Upper lobe of left lung (tissue), 6 donors: ENCODE measurements at regions not wholly inside any gene's neighbourhood (a gene's known extent, or its start where the extent isn't known, plus 50 kb on each side); places are given as distances from the start of the nearest gene placed in this dataset.

ENCODE experiments used
- ATAC-seq, 2 donors: fragments of 200-7000 bp; cut with Tn5 transposase; one replicate each; pipeline ENCODE4 v1.9.1; 2022; ENCODE audit warnings: mild to moderate bottlenecking in 2 of 2, moderate library complexity in 2 of 2; ENCODE audit not compliant: low FRiP score in 2 of 2
- DNase-seq, 2 donors: peaks; one replicate each; pipeline ENCODE4 v3.0.0-alpha.2; 2019 to 2020
- H3K27ac ChIP-seq, 4 donors: fragments of 200-600 bp; sonication (generic); one replicate each; pipeline ENCODE4 v1.5.1; 2016 to 2019
- H3K27me3 ChIP-seq, 4 donors: fragments of 200-600 bp; sonication (generic); one replicate each; pipeline ENCODE4 v1.5.1; 2017 to 2019
- H3K36me3 ChIP-seq, 4 donors: fragments of 200-600 bp; sonication (generic); one replicate each; pipeline ENCODE4 v1.5.1; 2016 to 2019
- H3K4me1 ChIP-seq, 4 donors: fragments of 200-600 bp; sonication (generic); one replicate each; pipeline ENCODE4 v1.5.1; 2018 to 2019
- H3K4me3 ChIP-seq, 4 donors: fragments of 200-600 bp; sonication (generic); one replicate each; pipeline ENCODE4 v1.5.1; 2017 to 2019; ENCODE audit warnings: mild to moderate bottlenecking in 2 of 4, moderate library complexity in 1 of 4
- H3K9me3 ChIP-seq, 4 donors: fragments of 200-600 bp; sonication (generic); one replicate each; pipeline ENCODE4 v1.5.1; 2018 to 2019
- EP300 ChIP-seq, 4 donors: sonication (generic); formaldehyde crosslinking; IDR thresholded peaks; one replicate each; pipeline ENCODE4 v1.5.1; 2017; ENCODE audit warnings: antibody characterized with exemption in 4 of 4, control low read depth in 2 of 4
- POLR2A ChIP-seq, 4 donors: fragments of 450-650 bp; IDR thresholded peaks; one replicate each; pipeline ENCODE4 v1.5.1; 2016 to 2017; ENCODE audit warnings: antibody characterized with exemption in 4 of 4, mild to moderate bottlenecking in 2 of 4
- POLR2AphosphoS5 ChIP-seq, 2 donors: sonication (generic); formaldehyde crosslinking; IDR thresholded peaks; one replicate each; pipeline ENCODE4 v1.5.1; 2017; ENCODE audit warnings: antibody characterized with exemption in 2 of 2
- WGBS, 2 donors: methylation state at CpG; one replicate each; pipeline ENCODE4 v1.1.5; 2017 to 2018; 5-methylcytosine and 5-hydroxymethylcytosine counted together
- TF ChIP-seq, protein P1 (sequence below), 6 experiments: fragments of 450-650 bp in 4 of 6; fragments of 200-600 bp in 2 of 6; sonication (generic) in 2 of 6; IDR thresholded peaks; one replicate each; pipeline ENCODE4 v1.5.1; 2016 to 2019; ENCODE audit warnings: antibody characterized with exemption in 6 of 6
- donor health status: DM: no; HTN: no; CAD: no; lungs with moderate emphysema.
- donor health status: DM: no; HTN: yes; CAD: no; lungs with severe emphysema.

DNA sequence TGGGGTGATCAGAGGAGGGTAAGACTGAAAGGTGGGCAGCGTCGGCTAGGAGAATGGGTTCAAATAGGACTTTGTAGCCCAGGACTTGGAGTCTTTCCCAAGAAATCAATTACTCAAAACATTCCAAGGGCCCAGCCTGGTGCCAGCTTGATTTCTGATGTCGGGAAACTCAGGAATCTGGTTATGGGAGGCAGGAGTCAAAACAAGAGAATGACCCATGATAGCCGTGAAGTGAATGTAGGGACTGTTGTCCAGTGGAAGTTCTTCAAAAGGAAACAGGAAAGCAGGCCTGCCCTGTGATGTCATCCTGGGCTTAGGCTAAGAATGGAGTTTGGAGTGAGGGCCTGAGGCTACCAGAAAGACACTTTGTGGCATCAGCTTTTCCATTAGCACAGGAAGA is 67.4 kb upstream of the SLC14A2 start:
- WGBS, 2 donors, result 72 to 93% methylated on average over 4 of the region's 4 CpGs
- Histone ChIP-seq H3K36me3 (no peaks in the 10 kb centered on the region), H3K9me3 (no peaks in the 10 kb centered on the region), H3K27me3 (no peaks in the 10 kb centered on the region), H3K4me3 (no peak overlapping the region), H3K27ac (no peak overlapping the region), H3K4me1 (no peaks in the 10 kb centered on the region)
- DNase-seq (no peak), ATAC-seq (no peak)
- TF ChIP-seq POLR2AphosphoS5 (IDR thresholded peaks at IDR 0.05), result no peak
- TF ChIP-seq, protein P1, sequence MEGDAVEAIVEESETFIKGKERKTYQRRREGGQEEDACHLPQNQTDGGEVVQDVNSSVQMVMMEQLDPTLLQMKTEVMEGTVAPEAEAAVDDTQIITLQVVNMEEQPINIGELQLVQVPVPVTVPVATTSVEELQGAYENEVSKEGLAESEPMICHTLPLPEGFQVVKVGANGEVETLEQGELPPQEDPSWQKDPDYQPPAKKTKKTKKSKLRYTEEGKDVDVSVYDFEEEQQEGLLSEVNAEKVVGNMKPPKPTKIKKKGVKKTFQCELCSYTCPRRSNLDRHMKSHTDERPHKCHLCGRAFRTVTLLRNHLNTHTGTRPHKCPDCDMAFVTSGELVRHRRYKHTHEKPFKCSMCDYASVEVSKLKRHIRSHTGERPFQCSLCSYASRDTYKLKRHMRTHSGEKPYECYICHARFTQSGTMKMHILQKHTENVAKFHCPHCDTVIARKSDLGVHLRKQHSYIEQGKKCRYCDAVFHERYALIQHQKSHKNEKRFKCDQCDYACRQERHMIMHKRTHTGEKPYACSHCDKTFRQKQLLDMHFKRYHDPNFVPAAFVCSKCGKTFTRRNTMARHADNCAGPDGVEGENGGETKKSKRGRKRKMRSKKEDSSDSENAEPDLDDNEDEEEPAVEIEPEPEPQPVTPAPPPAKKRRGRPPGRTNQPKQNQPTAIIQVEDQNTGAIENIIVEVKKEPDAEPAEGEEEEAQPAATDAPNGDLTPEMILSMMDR (IDR thresholded peaks at IDR 0.05), result no peak
- no peak for TF ChIP-seq POLR2A (IDR thresholded peaks at IDR 0.05)
- TF ChIP-seq EP300 (IDR thresholded peaks at IDR 0.05), result no peak

DNA sequence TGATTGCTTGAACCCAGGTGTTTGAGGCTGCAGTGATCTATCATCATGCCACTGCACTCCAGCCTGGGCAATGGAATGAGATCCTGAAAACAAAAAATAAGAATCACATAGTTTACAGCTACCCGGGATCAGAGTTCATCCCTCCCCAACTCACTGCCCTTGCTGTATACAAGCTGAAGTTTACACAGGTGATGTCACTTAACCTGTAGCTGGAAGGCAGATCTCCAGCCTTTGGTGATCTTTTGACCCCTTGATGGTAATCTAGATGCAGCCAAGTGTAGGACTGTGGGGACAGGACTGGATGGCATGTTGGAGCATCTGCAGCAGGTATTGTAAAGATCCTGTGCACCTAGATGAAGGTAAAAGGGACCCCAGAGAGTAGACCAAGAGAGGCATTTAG is 66.7 kb upstream of the SLC14A2 start:
- WGBS, 2 donors, result 75 to 83% methylated on average over 1 of the region's 1 CpG
- Histone ChIP-seq H3K4me3 (no peak overlapping the region), H3K9me3 (no peaks in the 10 kb centered on the region), H3K27ac (no peak overlapping the region), H3K36me3 (no peaks in the 10 kb centered on the region), H3K27me3 (no peaks in the 10 kb centered on the region), H3K4me1 (no peaks in the 10 kb centered on the region)
- no peak for TF ChIP-seq POLR2A (IDR thresholded peaks at IDR 0.05)
- no peak for TF ChIP-seq EP300 (IDR thresholded peaks at IDR 0.05)
- TF ChIP-seq POLR2AphosphoS5 (IDR thresholded peaks at IDR 0.05), result no peak
- TF ChIP-seq, protein P1 (IDR thresholded peaks at IDR 0.05), result no peak
- ATAC-seq (no peak), DNase-seq (no peak)

GRCh38 chr18:45549290-45549689 is 66.0 kb upstream of the SLC14A2 start:
- Histone ChIP-seq H3K4me1 (no peaks in the 10 kb centered on the region), H3K4me3 (no peak overlapping the region), H3K27ac (no peak overlapping the region), H3K9me3 (no peaks in the 10 kb centered on the region), H3K36me3 (no peaks in the 10 kb centered on the region), H3K27me3 (no peaks in the 10 kb centered on the region)
- ATAC-seq, result no peak
- no peak for DNase-seq
- TF ChIP-seq POLR2A (IDR thresholded peaks at IDR 0.05), result no peak
- TF ChIP-seq, protein P1 (IDR thresholded peaks at IDR 0.05), result no peak
- TF ChIP-seq POLR2AphosphoS5 (IDR thresholded peaks at IDR 0.05), result no peak
- TF ChIP-seq EP300 (IDR thresholded peaks at IDR 0.05), result no peak
- WGBS, 2 donors, result 71 to 85% methylated on average over 7 of the region's 7 CpGs

DNA sequence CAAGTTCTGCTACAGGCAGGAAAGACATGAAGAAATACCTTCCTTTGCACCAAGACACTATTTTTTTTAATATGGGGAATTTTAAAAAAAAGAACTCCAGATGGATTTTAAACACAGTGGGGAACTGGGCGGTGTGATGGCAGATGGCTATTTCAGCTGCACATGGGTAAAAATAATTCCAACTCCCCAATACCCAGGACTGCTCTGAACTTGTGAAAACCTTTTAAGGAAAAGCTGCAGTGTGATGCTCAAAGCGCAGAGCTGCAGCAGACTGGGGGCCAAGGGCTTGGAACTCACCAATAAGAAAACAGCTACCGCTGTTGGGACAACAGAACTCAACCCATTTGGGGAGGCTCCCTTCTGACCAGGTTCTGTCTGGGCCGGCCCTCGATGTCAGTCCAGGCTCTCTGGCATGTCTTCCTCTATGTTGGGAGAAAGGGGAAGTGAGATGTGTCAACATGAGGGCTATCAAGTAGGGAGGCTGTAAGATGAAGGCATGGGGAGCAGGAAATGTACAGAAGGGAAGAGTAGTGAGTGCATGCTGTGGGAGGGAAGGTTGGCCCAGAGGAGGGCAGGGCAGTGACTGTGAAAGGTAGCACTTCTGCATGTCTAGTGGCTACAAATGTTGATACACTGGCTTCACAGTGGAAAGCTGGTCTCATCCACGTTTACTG is 64.0 kb upstream of the SLC14A2 start:
- H3K9me3 ChIP-seq, result no peaks in the 10 kb centered on the region
- H3K4me3 ChIP-seq, result no peak overlapping the region
- TF ChIP-seq POLR2A (IDR thresholded peaks at IDR 0.05) (no peak), POLR2AphosphoS5 (IDR thresholded peaks at IDR 0.05) (no peak), EP300 (IDR thresholded peaks at IDR 0.05) (no peak)
- TF ChIP-seq, protein P1 (IDR thresholded peaks at IDR 0.05), result no peak
- H3K4me1 ChIP-seq, result no peaks in the 10 kb centered on the region
- no peaks in the 10 kb centered on the region for H3K36me3 ChIP-seq
- WGBS, 2 donors, result 64 to 67% methylated on average over 6 of the region's 6 CpGs
- no peak overlapping the region for H3K27ac ChIP-seq
- ATAC-seq (peak in 1 of 2 donors; percentile 12), DNase-seq (no peak)
- no peaks in the 10 kb centered on the region for H3K27me3 ChIP-seq
